ENCODE measurements at regions not wholly inside any gene's neighbourhood (a gene's known extent, or its start where the extent isn't known, plus 50 kb on each side); places are given as distances from the start of the nearest gene placed in this dataset.

GRCh38 chr13:86403181-86403580 lies 604.0 kb upstream of the SLITRK6 start:
- no peaks in the 10 kb centered on the region for H3K27me3 Mint-ChIP-seq (ENCODE audit: low read depth)
- no peaks in the 10 kb centered on the region for H3K4me1 Mint-ChIP-seq (ENCODE audit: low read depth)
- no peak for TF ChIP-seq CTCF (IDR thresholded peaks at IDR 0.05)
- no peak for DNase-seq (ENCODE audit: low spot score)
- no peak overlapping the region for H3K4me3 Mint-ChIP-seq (ENCODE audit: unreplicated experiment)
- H3K27ac Mint-ChIP-seq (ENCODE audit: unreplicated experiment), result no peak overlapping the region
- no peaks in the 10 kb centered on the region for H3K36me3 Mint-ChIP-seq (ENCODE audit: low read depth)
- no peaks in the 10 kb centered on the region for H3K9me3 Mint-ChIP-seq (ENCODE audit: low read depth)

- Mint-ChIP-seq H3K4me3 (ENCODE audit: unreplicated experiment) (no peak overlapping the region), H3K36me3 (ENCODE audit: low read depth) (no peaks in the 10 kb centered on the region), H3K4me1 (ENCODE audit: low read depth) (no peaks in the 10 kb centered on the region), H3K27ac (ENCODE audit: unreplicated experiment) (no peak overlapping the region), H3K9me3 (ENCODE audit: low read depth) (peaks cover 5% of the 10 kb centered on the region), H3K27me3 (ENCODE audit: low read depth) (peaks cover 4% of the 10 kb centered on the region)
- no peak for TF ChIP-seq CTCF (IDR thresholded peaks at IDR 0.05)
- DNase-seq (ENCODE audit: low spot score), result peak; percentile 54
Observed at GRCh38 chr13:86409466-86410241, 610.4 kb upstream of the SLITRK6 start.

- no peak for TF ChIP-seq CTCF (IDR thresholded peaks at IDR 0.05)
- H3K36me3 Mint-ChIP-seq (ENCODE audit: low read depth), result no peaks in the 10 kb centered on the region
Observed at GRCh38 chr13:86425170-86425815, 626.1 kb upstream of the SLITRK6 start.

GRCh38 chr13:86426437-86426836 lies 627.2 kb upstream of the SLITRK6 start:
- H3K36me3 Mint-ChIP-seq (ENCODE audit: low read depth), result no peaks in the 10 kb centered on the region
- peaks cover 17% of the 10 kb centered on the region for H3K9me3 Mint-ChIP-seq (ENCODE audit: low read depth)
- no peak for TF ChIP-seq CTCF (IDR thresholded peaks at IDR 0.05)

More at GRCh38 chr13:86425170-86425815, 626.1 kb upstream of the SLITRK6 start:
- Mint-ChIP-seq H3K9me3 (ENCODE audit: low read depth) (peaks cover 17% of the 10 kb centered on the region), H3K4me3 (ENCODE audit: unreplicated experiment) (no peak overlapping the region), H3K27me3 (ENCODE audit: low read depth) (peaks cover 2% of the 10 kb centered on the region), H3K27ac (ENCODE audit: unreplicated experiment) (no peak overlapping the region), H3K4me1 (ENCODE audit: low read depth) (no peaks in the 10 kb centered on the region)
- no peak for DNase-seq (ENCODE audit: low spot score)

GRCh38 chr13:86429756-86430155 lies 630.5 kb upstream of the SLITRK6 start:
- no peaks in the 10 kb centered on the region for H3K27me3 Mint-ChIP-seq (ENCODE audit: low read depth)
- no peak overlapping the region for H3K27ac Mint-ChIP-seq (ENCODE audit: unreplicated experiment)
- no peak for DNase-seq (ENCODE audit: low spot score)
- no peaks in the 10 kb centered on the region for H3K36me3 Mint-ChIP-seq (ENCODE audit: low read depth)
- no peak for TF ChIP-seq CTCF (IDR thresholded peaks at IDR 0.05)
- no peak overlapping the region for H3K4me3 Mint-ChIP-seq (ENCODE audit: unreplicated experiment)
- peaks cover 23% of the 10 kb centered on the region for H3K9me3 Mint-ChIP-seq (ENCODE audit: low read depth)
- no peaks in the 10 kb centered on the region for H3K4me1 Mint-ChIP-seq (ENCODE audit: low read depth)

More at GRCh38 chr13:86426437-86426836, 627.2 kb upstream of the SLITRK6 start:
- H3K4me3 Mint-ChIP-seq (ENCODE audit: unreplicated experiment), result no peak overlapping the region
- H3K4me1 Mint-ChIP-seq (ENCODE audit: low read depth), result no peaks in the 10 kb centered on the region
- no peak overlapping the region for H3K27ac Mint-ChIP-seq (ENCODE audit: unreplicated experiment)
- no peak for DNase-seq (ENCODE audit: low spot score)
- H3K27me3 Mint-ChIP-seq (ENCODE audit: low read depth), result peaks cover 2% of the 10 kb centered on the region

Measured in chondrocyte (in vitro differentiated cells).